ENCODE measurements at regions not wholly inside any gene's neighbourhood (a gene's known extent, or its start where the extent isn't known, plus 50 kb on each side); places are given as distances from the start of the nearest gene placed in this dataset.

DNA sequence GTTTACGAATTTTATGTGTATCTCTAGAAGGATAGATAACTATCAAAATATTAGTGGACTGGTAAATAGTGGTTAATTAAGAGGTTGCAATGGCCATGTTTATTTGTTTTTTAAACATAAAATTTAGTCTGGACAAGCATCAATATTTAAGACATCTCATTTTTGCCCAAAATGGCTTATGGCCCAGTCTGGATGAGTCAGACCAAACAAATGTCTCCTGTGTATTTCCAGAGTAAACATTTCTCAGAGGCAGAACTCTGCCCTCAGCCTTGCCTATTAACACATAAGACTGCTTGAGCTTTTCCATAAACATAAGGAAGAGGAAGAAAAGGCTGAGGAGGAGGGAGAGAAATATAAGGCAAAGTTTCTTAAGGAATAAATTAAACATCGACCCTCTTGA is 277.1 kb upstream of the DIAPH2 start:
- H3K4me1 ChIP-seq (ENCODE audit: control insufficient read depth, insufficient read depth, low read length): no peaks in the 10 kb centered on the region
- H3K4me3 ChIP-seq: no peak overlapping the region
- POLR2A ChIA-PET: no interaction called here
- no peaks in the 10 kb centered on the region for H4K20me1 ChIP-seq (ENCODE audit: control insufficient read depth, insufficient read depth)
- CTCF ChIA-PET: no interaction called here
- no peaks in the 10 kb centered on the region for H3K9me3 ChIP-seq (replicated peaks; ENCODE audit: control insufficient read depth, insufficient read depth, low read length)
- no peak overlapping the region for H3K4me2 ChIP-seq (ENCODE audit: control insufficient read depth, insufficient read depth)
- no TSS peak for BruUV-seq (replicated peaks)
- H3K27ac ChIP-seq (ENCODE audit: control insufficient read depth, insufficient read depth): no peak overlapping the region
- no peak for DNase-seq (ENCODE audit: low read depth, low spot score)
- no peak overlapping the region for H2AFZ ChIP-seq (ENCODE audit: control insufficient read depth, low read depth, low read length)
- 44% methylated on average over 2 of the region's 2 CpGs for WGBS (ENCODE audit: insufficient coverage, insufficient replicate concordance, low lambda C conversion rate, missing lambda C conversion rate)
- intact Hi-C loops (cut with micrococcal nuclease; ENCODE audit: unreplicated experiment) (no loop called here), in situ Hi-C loops (cut with MboI) (no loop called here)
- no peak overlapping the region for H3K9ac ChIP-seq (ENCODE audit: control insufficient read depth, insufficient read depth, low read length)
- SMC1A ChIA-PET (ENCODE audit: uncharacterized antibody, unreplicated experiment): no interaction called here
- H3K27me3 ChIP-seq (replicated peaks in 1 of 2; ENCODE audit: control insufficient read depth in 2 of 2, insufficient read depth in 2 of 2, low read length in 1 of 2): no peaks in the 10 kb centered on the region
- no peak for ATAC-seq
- RAD21 ChIA-PET (ENCODE audit: unreplicated experiment): no interaction called here
- TF ChIP-seq ZNF274 (IDR thresholded peaks at IDR 0.05; ENCODE audit: insufficient read depth, insufficient read length): no peak
- TF ChIP-seq RCOR1 (conservative IDR thresholded peaks at IDR 0.05; ENCODE audit: low read depth, low read length): no peak
- TF ChIP-seq MYC (IDR thresholded peaks at IDR 0.05; ENCODE audit: insufficient read depth, insufficient read length, insufficient replicate concordance, low read length, severe bottlenecking): no peak
- TF ChIP-seq SRF (IDR thresholded peaks at IDR 0.05; ENCODE audit: low read depth in 2 of 2, low read length in 2 of 2): no peak
- no peak for TF ChIP-seq STAT1 (conservative IDR thresholded peaks at IDR 0.05)
- no peak for TF ChIP-seq STAT3 (IDR thresholded peaks at IDR 0.05; ENCODE audit: low read depth, low read length)
- TF ChIP-seq ZNF24 (IDR thresholded peaks at IDR 0.05): no peak
- no peak for TF ChIP-seq MTA2 (IDR thresholded peaks at IDR 0.05; ENCODE audit: low read depth)
- no peak for TF ChIP-seq MEF2B (IDR thresholded peaks at IDR 0.05; ENCODE audit: partially characterized antibody, poor library complexity, severe bottlenecking)
- TF ChIP-seq ZNF207 (IDR thresholded peaks at IDR 0.05; ENCODE audit: borderline replicate concordance): no peak
- TF ChIP-seq SMAD1 (IDR thresholded peaks at IDR 0.05; ENCODE audit: low read depth, partially characterized antibody): no peak
- TF ChIP-seq EED (IDR thresholded peaks at IDR 0.05; ENCODE audit: low read depth): no peak
- TF ChIP-seq RUNX3 (IDR thresholded peaks at IDR 0.05; ENCODE audit: low read length): no peak
- no peak for TF ChIP-seq RBBP5 (conservative IDR thresholded peaks at IDR 0.05)
- no peaks in the 10 kb centered on the region for H3K79me2 ChIP-seq (ENCODE audit: control insufficient read depth, insufficient read depth, low read length)
- no peaks in the 10 kb centered on the region for H3K36me3 ChIP-seq (ENCODE audit: control insufficient read depth in 2 of 2, insufficient read depth in 2 of 2, low read length in 1 of 2)
- no peak for FAIRE-seq

Data from GM12878 (cell line).